ENCODE measurements at regions not wholly inside any gene's neighbourhood (a gene's known extent, or its start where the extent isn't known, plus 50 kb on each side); places are given as distances from the start of the nearest gene placed in this dataset.
A peak's percentile ranks its signal among the peaks of the same experiment; 100 is the strongest.

- no peak for DNase-seq
- no peak overlapping the region for H3K27ac ChIP-seq
- no peaks in the 10 kb centered on the region for H3K4me1 ChIP-seq (ENCODE audit: insufficient read depth)
- no peak overlapping the region for H3K4me2 ChIP-seq (ENCODE audit: unreplicated experiment)
- H3K9me3 ChIP-seq (ENCODE audit: low read depth), result no peaks in the 10 kb centered on the region
- H2AFZ ChIP-seq, result no peak overlapping the region
- H3F3A ChIP-seq (ENCODE audit: insufficient read depth), result no peaks in the 10 kb centered on the region
- TF ChIP-seq EZH2phosphoT487 (IDR thresholded peaks at IDR 0.05; ENCODE audit: insufficient read depth, low read depth) (no peak), EZH2 (IDR thresholded peaks at IDR 0.05; ENCODE audit: insufficient read depth, poor library complexity, severe bottlenecking) (no peak)
- in situ Hi-C loops (cut with MboI), result no loop called here
- H3K9me2 ChIP-seq (ENCODE audit: insufficient read depth), result no peaks in the 10 kb centered on the region
- no peak overlapping the region for H3K9ac ChIP-seq
- H3K36me3 ChIP-seq (ENCODE audit: low read depth), result no peaks in the 10 kb centered on the region
- H4K20me1 ChIP-seq (ENCODE audit: insufficient read depth), result no peaks in the 10 kb centered on the region
- WGBS, 2 experiments (ENCODE audit: low coverage in 1 of 2, low lambda C conversion rate in 2 of 2, missing lambda C conversion rate in 2 of 2), result 28 to 38% methylated on average over 2 of the region's 2 CpGs
- H3K27me3 ChIP-seq (replicated peaks; ENCODE audit: insufficient read depth), result no peaks in the 10 kb centered on the region
- no peaks in the 10 kb centered on the region for H3K79me2 ChIP-seq (ENCODE audit: insufficient read depth)
- no peak overlapping the region for H3K4me3 ChIP-seq
Measured at GRCh38 chr5:18378066-18378465, 743.8 kb downstream of the TAF11L14 start.

DNA sequence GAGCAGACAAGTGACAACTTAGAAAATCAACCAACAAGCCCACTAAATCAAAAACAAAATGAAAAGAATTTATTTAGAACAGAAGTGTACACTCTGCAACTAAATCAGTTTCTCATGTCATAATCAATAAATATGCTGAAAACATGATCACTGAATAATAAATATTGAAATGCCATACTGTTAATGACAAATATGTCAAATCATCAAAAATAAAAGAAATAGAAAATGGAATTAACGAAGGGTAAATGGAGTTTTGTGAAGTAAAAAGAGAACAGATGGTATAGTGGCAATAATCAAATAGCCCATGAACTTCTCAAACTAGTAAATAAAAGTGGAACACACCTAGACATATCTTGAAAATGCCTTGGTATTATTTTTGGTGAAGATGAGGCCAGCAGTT lies 744.9 kb downstream of the TAF11L14 start:
- Histone ChIP-seq H3K79me2 (ENCODE audit: insufficient read depth) (no peaks in the 10 kb centered on the region), H3F3A (ENCODE audit: insufficient read depth) (no peaks in the 10 kb centered on the region), H3K9ac (no peak overlapping the region), H2AFZ (no peak overlapping the region), H3K4me1 (ENCODE audit: insufficient read depth) (no peaks in the 10 kb centered on the region), H3K27me3 (replicated peaks; ENCODE audit: insufficient read depth) (no peaks in the 10 kb centered on the region), H3K27ac (no peak overlapping the region), H3K4me3 (no peak overlapping the region), H3K9me2 (ENCODE audit: insufficient read depth) (no peaks in the 10 kb centered on the region), H4K20me1 (ENCODE audit: insufficient read depth) (no peaks in the 10 kb centered on the region), H3K36me3 (ENCODE audit: low read depth) (no peaks in the 10 kb centered on the region), H3K4me2 (ENCODE audit: unreplicated experiment) (no peak overlapping the region), H3K9me3 (ENCODE audit: low read depth) (no peaks in the 10 kb centered on the region)
- WGBS, 2 experiments (ENCODE audit: low coverage in 1 of 2, low lambda C conversion rate in 2 of 2, missing lambda C conversion rate in 2 of 2), result 8 to 11% methylated on average over 1 of the region's 1 CpG
- no peak for DNase-seq
- in situ Hi-C loops (cut with MboI), result no loop called here
- no peak for TF ChIP-seq EZH2phosphoT487 (IDR thresholded peaks at IDR 0.05; ENCODE audit: insufficient read depth, low read depth)
- no peak for TF ChIP-seq EZH2 (IDR thresholded peaks at IDR 0.05; ENCODE audit: insufficient read depth, poor library complexity, severe bottlenecking)

GRCh38 chr5:18380729-18381362 lies 746.6 kb downstream of the TAF11L14 start:
- H3K4me1 ChIP-seq (ENCODE audit: insufficient read depth), result no peaks in the 10 kb centered on the region
- H3K9me2 ChIP-seq (ENCODE audit: insufficient read depth), result no peaks in the 10 kb centered on the region
- H3K4me2 ChIP-seq (ENCODE audit: unreplicated experiment), result no peak overlapping the region
- in situ Hi-C loops (cut with MboI), result no loop called here
- H3K9ac ChIP-seq, result no peak overlapping the region
- H2AFZ ChIP-seq, result no peak overlapping the region
- no peaks in the 10 kb centered on the region for H4K20me1 ChIP-seq (ENCODE audit: insufficient read depth)
- no peak for DNase-seq
- no peaks in the 10 kb centered on the region for H3K36me3 ChIP-seq (ENCODE audit: low read depth)
- WGBS, 2 experiments (ENCODE audit: low coverage in 1 of 2, low lambda C conversion rate in 2 of 2, missing lambda C conversion rate in 2 of 2), result 17 to 24% methylated on average over 2 of the region's 2 CpGs
- no peak overlapping the region for H3K4me3 ChIP-seq
- H3F3A ChIP-seq (ENCODE audit: insufficient read depth), result no peaks in the 10 kb centered on the region
- H3K79me2 ChIP-seq (ENCODE audit: insufficient read depth), result no peaks in the 10 kb centered on the region
- H3K27me3 ChIP-seq (replicated peaks; ENCODE audit: insufficient read depth), result no peaks in the 10 kb centered on the region
- no peaks in the 10 kb centered on the region for H3K9me3 ChIP-seq (ENCODE audit: low read depth)
- H3K27ac ChIP-seq, result no peak overlapping the region
- no peak for TF ChIP-seq EZH2phosphoT487 (IDR thresholded peaks at IDR 0.05; ENCODE audit: insufficient read depth, low read depth)
- no peak for TF ChIP-seq EZH2 (IDR thresholded peaks at IDR 0.05; ENCODE audit: insufficient read depth, poor library complexity, severe bottlenecking)

GRCh38 chr5:18393565-18394442 lies 759.5 kb downstream of the TAF11L14 start:
- no peaks in the 10 kb centered on the region for H3K27me3 ChIP-seq (replicated peaks; ENCODE audit: insufficient read depth)
- no peaks in the 10 kb centered on the region for H3F3A ChIP-seq (ENCODE audit: insufficient read depth)
- no peak overlapping the region for H3K27ac ChIP-seq
- H3K9ac ChIP-seq, result no peak overlapping the region
- in situ Hi-C loops (cut with MboI), result no loop called here
- DNase-seq, result peak; percentile 78
- no peaks in the 10 kb centered on the region for H3K9me3 ChIP-seq (ENCODE audit: low read depth)
- H3K4me1 ChIP-seq (ENCODE audit: insufficient read depth), result no peaks in the 10 kb centered on the region
- H3K4me3 ChIP-seq, result no peak overlapping the region
- H2AFZ ChIP-seq, result peak overlapping the region; percentile 38; the same call in 1 of the 2 replicates
- TF ChIP-seq EZH2phosphoT487 (IDR thresholded peaks at IDR 0.05; ENCODE audit: insufficient read depth, low read depth) (no peak), EZH2 (IDR thresholded peaks at IDR 0.05; ENCODE audit: insufficient read depth, poor library complexity, severe bottlenecking) (no peak)
- no peak overlapping the region for H3K4me2 ChIP-seq (ENCODE audit: unreplicated experiment)
- H4K20me1 ChIP-seq (ENCODE audit: insufficient read depth), result no peaks in the 10 kb centered on the region
- WGBS, 2 experiments (ENCODE audit: low coverage in 1 of 2, low lambda C conversion rate in 2 of 2, missing lambda C conversion rate in 2 of 2), result 28 to 32% methylated on average over 17 of the region's 17 CpGs
- H3K9me2 ChIP-seq (ENCODE audit: insufficient read depth), result no peaks in the 10 kb centered on the region
- H3K79me2 ChIP-seq (ENCODE audit: insufficient read depth), result no peaks in the 10 kb centered on the region
- no peaks in the 10 kb centered on the region for H3K36me3 ChIP-seq (ENCODE audit: low read depth)
